ENCODE measurements at regions not wholly inside any gene's neighbourhood (a gene's known extent, or its start where the extent isn't known, plus 50 kb on each side); places are given as distances from the start of the nearest gene placed in this dataset.

DNA sequence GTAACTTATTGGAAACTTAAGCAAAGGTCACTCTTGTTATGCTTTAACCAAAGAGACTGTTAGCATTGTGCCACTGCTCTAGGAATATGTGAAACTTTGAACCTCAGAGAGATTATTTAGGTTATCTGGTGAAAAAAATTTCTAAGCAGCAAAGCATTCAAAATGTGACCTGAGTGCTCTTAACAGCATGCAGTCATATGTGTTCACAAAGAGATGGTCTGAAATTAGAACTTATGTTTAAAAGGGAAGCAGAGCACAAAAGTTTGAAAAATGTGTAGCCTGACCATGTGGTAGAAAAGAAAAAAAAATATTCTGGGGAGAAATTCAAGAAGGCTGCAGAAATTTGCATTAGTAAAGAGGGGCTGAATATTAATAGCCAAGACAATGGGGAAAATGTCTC lies 420.2 kb upstream of the CADM2 start:
- H3K27me3 ChIP-seq, result no peaks in the 10 kb centered on the region
- no peaks in the 10 kb centered on the region for H3K36me3 ChIP-seq
- H3K4me1 ChIP-seq (ENCODE audit: insufficient read depth), result no peaks in the 10 kb centered on the region
- intact Hi-C loops (cut with DNase I), result no loop called here
- no peak for DNase-seq
- no peak overlapping the region for H3K27ac ChIP-seq
- TF ChIP-seq, protein P1, sequence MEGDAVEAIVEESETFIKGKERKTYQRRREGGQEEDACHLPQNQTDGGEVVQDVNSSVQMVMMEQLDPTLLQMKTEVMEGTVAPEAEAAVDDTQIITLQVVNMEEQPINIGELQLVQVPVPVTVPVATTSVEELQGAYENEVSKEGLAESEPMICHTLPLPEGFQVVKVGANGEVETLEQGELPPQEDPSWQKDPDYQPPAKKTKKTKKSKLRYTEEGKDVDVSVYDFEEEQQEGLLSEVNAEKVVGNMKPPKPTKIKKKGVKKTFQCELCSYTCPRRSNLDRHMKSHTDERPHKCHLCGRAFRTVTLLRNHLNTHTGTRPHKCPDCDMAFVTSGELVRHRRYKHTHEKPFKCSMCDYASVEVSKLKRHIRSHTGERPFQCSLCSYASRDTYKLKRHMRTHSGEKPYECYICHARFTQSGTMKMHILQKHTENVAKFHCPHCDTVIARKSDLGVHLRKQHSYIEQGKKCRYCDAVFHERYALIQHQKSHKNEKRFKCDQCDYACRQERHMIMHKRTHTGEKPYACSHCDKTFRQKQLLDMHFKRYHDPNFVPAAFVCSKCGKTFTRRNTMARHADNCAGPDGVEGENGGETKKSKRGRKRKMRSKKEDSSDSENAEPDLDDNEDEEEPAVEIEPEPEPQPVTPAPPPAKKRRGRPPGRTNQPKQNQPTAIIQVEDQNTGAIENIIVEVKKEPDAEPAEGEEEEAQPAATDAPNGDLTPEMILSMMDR (IDR thresholded peaks at IDR 0.05), result no peak
- no peak for TF ChIP-seq EP300 (IDR thresholded peaks at IDR 0.05)
- TF ChIP-seq POLR2A (IDR thresholded peaks at IDR 0.05), result no peak
- no peaks in the 10 kb centered on the region for H3K9me3 ChIP-seq
- H3K4me3 ChIP-seq, result no peak overlapping the region

DNA sequence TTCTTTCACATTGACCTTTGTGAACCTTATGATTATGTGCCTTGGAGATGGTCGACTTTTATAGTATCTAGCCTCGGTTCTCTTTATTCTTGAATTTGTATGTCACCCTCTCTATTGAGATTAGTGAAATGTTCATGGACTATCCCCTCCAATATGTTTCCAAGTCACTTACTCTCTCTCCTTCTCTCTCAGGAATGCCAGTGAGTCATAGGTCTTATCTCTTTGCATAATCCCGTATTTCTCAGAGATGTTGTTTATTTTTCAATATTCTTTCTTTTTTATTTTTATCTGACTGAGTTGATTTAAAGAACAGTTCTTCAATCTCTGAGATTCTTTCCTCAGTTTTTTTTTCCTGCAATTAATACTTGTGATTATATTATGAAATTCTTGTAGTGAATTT lies 411.6 kb upstream of the CADM2 start:
- no peak for TF ChIP-seq POLR2A (IDR thresholded peaks at IDR 0.05)
- TF ChIP-seq, protein P1 (IDR thresholded peaks at IDR 0.05), result no peak
- TF ChIP-seq EP300 (IDR thresholded peaks at IDR 0.05), result no peak
- no peak overlapping the region for H3K4me3 ChIP-seq
- H3K27me3 ChIP-seq, result no peaks in the 10 kb centered on the region
- H3K9me3 ChIP-seq, result no peaks in the 10 kb centered on the region
- H3K27ac ChIP-seq, result no peak overlapping the region
- intact Hi-C loops (cut with DNase I), result no loop called here
- no peak for DNase-seq
- WGBS, 3 donors, result 61 to 68% (median 65%) methylated on average over 3 of the region's 3 CpGs
- no peaks in the 10 kb centered on the region for H3K36me3 ChIP-seq
- H3K4me1 ChIP-seq (ENCODE audit: insufficient read depth), result no peaks in the 10 kb centered on the region

DNA sequence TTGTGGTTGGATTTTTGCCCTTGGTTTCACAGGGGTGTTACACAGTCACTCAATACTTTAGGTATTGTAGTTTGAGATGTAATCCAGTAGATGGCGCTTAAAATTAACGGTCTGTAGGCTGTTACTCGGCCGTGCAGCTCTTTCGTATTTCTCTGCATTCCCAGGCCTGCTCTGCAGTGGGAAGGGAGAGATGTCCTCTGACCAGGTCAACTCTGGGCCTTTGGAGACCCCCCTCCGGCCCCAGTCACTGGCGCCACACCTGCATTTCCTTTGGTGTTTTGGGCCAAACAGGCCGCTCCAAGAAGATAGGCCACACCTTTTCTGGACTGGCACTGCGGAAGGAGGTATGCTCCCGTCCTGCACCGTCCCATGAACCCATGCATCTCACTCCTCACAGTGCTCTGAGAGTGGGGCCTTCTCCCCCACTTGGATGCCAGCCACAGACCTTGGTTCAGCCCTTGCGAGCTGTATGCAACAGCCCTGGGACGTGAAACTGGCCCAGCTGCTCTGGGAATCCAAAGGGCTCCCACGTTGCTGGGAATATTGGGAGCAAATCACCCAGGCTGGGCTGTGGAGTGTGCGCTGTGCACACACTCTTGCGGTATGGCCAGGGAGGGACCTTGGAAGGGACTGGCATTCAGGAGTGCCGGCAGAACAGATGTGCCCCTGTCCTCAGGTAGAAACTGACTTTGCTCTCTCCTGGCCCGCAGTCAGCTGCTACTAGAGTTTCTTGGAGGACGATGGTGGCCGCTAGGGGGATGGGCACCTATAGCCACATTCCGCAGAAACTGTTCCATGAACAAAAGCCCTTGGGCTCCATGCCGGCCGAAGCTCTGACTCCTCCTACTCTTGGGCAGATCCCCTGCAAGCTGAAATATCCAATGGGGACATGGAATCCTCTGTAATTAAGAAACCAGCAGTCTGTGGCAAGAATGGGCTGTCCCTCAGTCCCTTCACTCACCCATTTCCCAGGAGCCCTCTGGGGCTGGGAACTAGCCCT lies 410.5 kb upstream of the CADM2 start:
- no peaks in the 10 kb centered on the region for H3K4me1 ChIP-seq (ENCODE audit: insufficient read depth)
- no peaks in the 10 kb centered on the region for H3K9me3 ChIP-seq
- intact Hi-C loops (cut with DNase I), result no loop called here
- H3K36me3 ChIP-seq, result no peaks in the 10 kb centered on the region
- no peak overlapping the region for H3K4me3 ChIP-seq
- H3K27me3 ChIP-seq, result no peaks in the 10 kb centered on the region
- no peak for DNase-seq
- TF ChIP-seq, protein P1 (IDR thresholded peaks at IDR 0.05), result no peak
- TF ChIP-seq EP300 (IDR thresholded peaks at IDR 0.05), result no peak
- no peak for TF ChIP-seq POLR2A (IDR thresholded peaks at IDR 0.05)
- 61 to 72% (median 62%) methylated on average over 23 of the region's 23 CpGs for WGBS, 3 donors
- H3K27ac ChIP-seq, result no peak overlapping the region

DNA sequence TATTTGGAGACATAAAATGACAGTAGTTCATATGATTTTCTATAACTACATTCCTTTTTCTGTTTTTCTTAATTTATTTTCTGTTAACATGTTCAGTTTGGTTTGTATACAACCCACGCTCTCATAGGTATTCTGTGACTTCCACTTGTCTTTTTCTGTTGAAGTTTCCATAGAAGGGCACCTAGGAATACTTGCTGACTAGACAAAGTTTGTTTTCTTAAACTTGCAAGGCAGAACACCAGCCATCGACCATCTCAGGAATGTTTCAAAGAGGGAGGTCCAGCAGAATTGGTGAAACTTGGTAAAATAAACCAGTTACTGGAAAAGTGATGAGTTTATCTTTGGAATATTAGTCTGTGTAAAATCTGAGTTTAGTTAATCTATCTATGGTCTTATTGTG lies 403.2 kb upstream of the CADM2 start:
- no peak for TF ChIP-seq EP300 (IDR thresholded peaks at IDR 0.05)
- no peak for TF ChIP-seq POLR2A (IDR thresholded peaks at IDR 0.05)
- TF ChIP-seq, protein P1 (IDR thresholded peaks at IDR 0.05), result no peak
- intact Hi-C loops (cut with DNase I), result no loop called here
- 62 to 72% (median 65%) methylated on average over 2 of the region's 2 CpGs for WGBS, 3 donors

More for the DNA sequence above, 403.2 kb upstream of the CADM2 start:
- Histone ChIP-seq H3K27ac (no peak overlapping the region), H3K36me3 (no peaks in the 10 kb centered on the region), H3K27me3 (no peaks in the 10 kb centered on the region), H3K9me3 (no peaks in the 10 kb centered on the region), H3K4me1 (ENCODE audit: insufficient read depth) (no peaks in the 10 kb centered on the region), H3K4me3 (no peak overlapping the region)
- no peak for DNase-seq
